ENCODE measurements at regions not wholly inside any gene's neighbourhood (a gene's known extent, or its start where the extent isn't known, plus 50 kb on each side); places are given as distances from the start of the nearest gene placed in this dataset.

DNA sequence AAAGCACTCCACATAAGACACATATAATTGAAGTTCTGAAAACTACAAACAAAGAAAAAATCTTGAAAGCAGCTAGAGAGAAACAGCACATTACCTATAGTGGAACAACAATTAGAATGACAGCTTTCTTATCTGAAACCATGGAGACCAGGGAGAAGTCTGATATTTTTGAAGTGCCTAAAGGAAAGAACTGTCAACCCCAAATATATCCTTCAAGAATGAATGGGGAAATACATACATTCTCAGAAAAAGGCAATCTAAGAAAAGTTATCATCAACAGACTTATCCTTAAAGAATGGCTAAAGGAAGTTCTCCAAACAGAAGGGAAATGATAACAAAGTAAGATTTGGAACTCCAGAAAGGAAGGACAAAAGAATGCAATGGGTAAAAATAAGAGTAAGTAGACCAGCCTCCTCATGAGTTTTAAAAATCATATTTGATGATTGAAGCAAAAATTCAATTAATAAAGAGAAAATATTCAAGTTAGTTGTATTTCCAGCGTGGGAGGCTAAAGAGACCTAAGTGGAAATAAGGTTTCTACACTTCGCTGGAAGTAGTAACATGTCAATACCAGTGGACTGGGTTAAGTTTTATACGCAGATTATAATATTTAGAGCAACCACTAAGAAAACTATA is 170.8 kb upstream of the SAMSN1 start:
- no peak for TF ChIP-seq POLR2AphosphoS5 (IDR thresholded peaks at IDR 0.05)
- TF ChIP-seq POLR2A (IDR thresholded peaks at IDR 0.05) = no peak
- TF ChIP-seq, protein P1, sequence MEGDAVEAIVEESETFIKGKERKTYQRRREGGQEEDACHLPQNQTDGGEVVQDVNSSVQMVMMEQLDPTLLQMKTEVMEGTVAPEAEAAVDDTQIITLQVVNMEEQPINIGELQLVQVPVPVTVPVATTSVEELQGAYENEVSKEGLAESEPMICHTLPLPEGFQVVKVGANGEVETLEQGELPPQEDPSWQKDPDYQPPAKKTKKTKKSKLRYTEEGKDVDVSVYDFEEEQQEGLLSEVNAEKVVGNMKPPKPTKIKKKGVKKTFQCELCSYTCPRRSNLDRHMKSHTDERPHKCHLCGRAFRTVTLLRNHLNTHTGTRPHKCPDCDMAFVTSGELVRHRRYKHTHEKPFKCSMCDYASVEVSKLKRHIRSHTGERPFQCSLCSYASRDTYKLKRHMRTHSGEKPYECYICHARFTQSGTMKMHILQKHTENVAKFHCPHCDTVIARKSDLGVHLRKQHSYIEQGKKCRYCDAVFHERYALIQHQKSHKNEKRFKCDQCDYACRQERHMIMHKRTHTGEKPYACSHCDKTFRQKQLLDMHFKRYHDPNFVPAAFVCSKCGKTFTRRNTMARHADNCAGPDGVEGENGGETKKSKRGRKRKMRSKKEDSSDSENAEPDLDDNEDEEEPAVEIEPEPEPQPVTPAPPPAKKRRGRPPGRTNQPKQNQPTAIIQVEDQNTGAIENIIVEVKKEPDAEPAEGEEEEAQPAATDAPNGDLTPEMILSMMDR (IDR thresholded peaks at IDR 0.05) = no peak
